ENCODE measurements at regions not wholly inside any gene's neighbourhood (a gene's known extent, or its start where the extent isn't known, plus 50 kb on each side); places are given as distances from the start of the nearest gene placed in this dataset.
"Not testable (repeated sequence)": the region's sequence is repeated elsewhere in the genome, so short reads cannot be mapped to it uniquely, and the experiment has no call there.

GRCh38 chr11:86879241-86879640 is 76.0 kb downstream of the FZD4 start:
- not testable (repeated sequence) for H3K36me3 ChIP-seq (ENCODE audit: control insufficient read depth in 2 of 2, insufficient read depth in 2 of 2, low read length in 1 of 2); H3K4me3 ChIP-seq (ENCODE audit: low read length in 2 of 2); H3K9me3 ChIP-seq (ENCODE audit: control insufficient read depth in 2 of 2, insufficient read depth in 1 of 2, low read length in 1 of 2); H3K27ac ChIP-seq (ENCODE audit: low read depth in 1 of 2, low read length in 1 of 2); H3K4me1 ChIP-seq (ENCODE audit: control insufficient read depth in 2 of 2, insufficient read depth in 2 of 2, low read length in 2 of 2); H3K27me3 ChIP-seq (ENCODE audit: control insufficient read depth in 2 of 2, insufficient read depth in 1 of 2, low read length in 1 of 2); DNase-seq (ENCODE audit: low read depth in 6 of 9, low spot score in 9 of 9)
- WGBS, result 98% methylated on average over 8 of the region's 26 CpGs

GRCh38 chr11:86885311-86885710 is 69.9 kb downstream of the FZD4 start:
- H3K4me1 ChIP-seq (ENCODE audit: control insufficient read depth in 2 of 2, insufficient read depth in 2 of 2, low read length in 2 of 2), result no peaks in the 10 kb centered on the region
- H3K36me3 ChIP-seq (ENCODE audit: control insufficient read depth in 2 of 2, insufficient read depth in 2 of 2, low read length in 1 of 2), result no peaks in the 10 kb centered on the region
- no peaks in the 10 kb centered on the region for H3K9me3 ChIP-seq (ENCODE audit: control insufficient read depth in 2 of 2, insufficient read depth in 1 of 2, low read length in 1 of 2)
- 97% methylated on average over 3 of the region's 3 CpGs for WGBS
- H3K27me3 ChIP-seq (ENCODE audit: control insufficient read depth in 2 of 2, insufficient read depth in 1 of 2, low read length in 1 of 2), result no peaks in the 10 kb centered on the region
- no peak overlapping the region for H3K27ac ChIP-seq (ENCODE audit: low read depth in 1 of 2, low read length in 1 of 2)
- H3K4me3 ChIP-seq (ENCODE audit: low read length in 2 of 2), result no peak overlapping the region
- DNase-seq (ENCODE audit: low read depth in 6 of 9, low spot score in 9 of 9), result no peak

- Histone ChIP-seq H3K4me3 (ENCODE audit: low read length in 2 of 2) (no peak overlapping the region), H3K4me1 (ENCODE audit: control insufficient read depth in 2 of 2, insufficient read depth in 2 of 2, low read length in 2 of 2) (no peaks in the 10 kb centered on the region), H3K36me3 (ENCODE audit: control insufficient read depth in 2 of 2, insufficient read depth in 2 of 2, low read length in 1 of 2) (no peaks in the 10 kb centered on the region), H3K9me3 (ENCODE audit: control insufficient read depth in 2 of 2, insufficient read depth in 1 of 2, low read length in 1 of 2) (no peaks in the 10 kb centered on the region), H3K27ac (ENCODE audit: low read depth in 1 of 2, low read length in 1 of 2) (no peak overlapping the region), H3K27me3 (ENCODE audit: control insufficient read depth in 2 of 2, insufficient read depth in 1 of 2, low read length in 1 of 2) (no peaks in the 10 kb centered on the region)
- DNase-seq (ENCODE audit: low read depth in 6 of 9, low spot score in 9 of 9), result no peak
- 93% methylated on average over 5 of the region's 5 CpGs for WGBS
Observed at GRCh38 chr11:86888164-86889000, 66.8 kb downstream of the FZD4 start.

GRCh38 chr11:86889001-86889341 is 66.2 kb downstream of the FZD4 start:
- DNase-seq (ENCODE audit: low read depth in 6 of 9, low spot score in 9 of 9), result no peak
- Histone ChIP-seq H3K4me1 (ENCODE audit: control insufficient read depth in 2 of 2, insufficient read depth in 2 of 2, low read length in 2 of 2) (no peaks in the 10 kb centered on the region), H3K9me3 (ENCODE audit: control insufficient read depth in 2 of 2, insufficient read depth in 1 of 2, low read length in 1 of 2) (no peaks in the 10 kb centered on the region), H3K27ac (ENCODE audit: low read depth in 1 of 2, low read length in 1 of 2) (no peak overlapping the region), H3K4me3 (ENCODE audit: low read length in 2 of 2) (no peak overlapping the region), H3K36me3 (ENCODE audit: control insufficient read depth in 2 of 2, insufficient read depth in 2 of 2, low read length in 1 of 2) (no peaks in the 10 kb centered on the region), H3K27me3 (ENCODE audit: control insufficient read depth in 2 of 2, insufficient read depth in 1 of 2, low read length in 1 of 2) (no peaks in the 10 kb centered on the region)
- 96% methylated on average over 1 of the region's 1 CpG for WGBS

GRCh38 chr11:86891036-86891435 is 64.2 kb downstream of the FZD4 start:
- H3K36me3 ChIP-seq (ENCODE audit: control insufficient read depth in 2 of 2, insufficient read depth in 2 of 2, low read length in 1 of 2), result no peaks in the 10 kb centered on the region
- 90% methylated on average over 2 of the region's 2 CpGs for WGBS
- DNase-seq (ENCODE audit: low read depth in 6 of 9, low spot score in 9 of 9), result no peak
- no peaks in the 10 kb centered on the region for H3K4me1 ChIP-seq (ENCODE audit: control insufficient read depth in 2 of 2, insufficient read depth in 2 of 2, low read length in 2 of 2)
- no peak overlapping the region for H3K4me3 ChIP-seq (ENCODE audit: low read length in 2 of 2)
- H3K9me3 ChIP-seq (ENCODE audit: control insufficient read depth in 2 of 2, insufficient read depth in 1 of 2, low read length in 1 of 2), result no peaks in the 10 kb centered on the region
- H3K27me3 ChIP-seq (ENCODE audit: control insufficient read depth in 2 of 2, insufficient read depth in 1 of 2, low read length in 1 of 2), result no peaks in the 10 kb centered on the region
- H3K27ac ChIP-seq (ENCODE audit: low read depth in 1 of 2, low read length in 1 of 2), result no peak overlapping the region

- H3K4me3 ChIP-seq (ENCODE audit: low read length in 2 of 2), result no peak overlapping the region
- no peak overlapping the region for H3K27ac ChIP-seq (ENCODE audit: low read depth in 1 of 2, low read length in 1 of 2)
- no peaks in the 10 kb centered on the region for H3K9me3 ChIP-seq (ENCODE audit: control insufficient read depth in 2 of 2, insufficient read depth in 1 of 2, low read length in 1 of 2)
- no peaks in the 10 kb centered on the region for H3K36me3 ChIP-seq (ENCODE audit: control insufficient read depth in 2 of 2, insufficient read depth in 2 of 2, low read length in 1 of 2)
- H3K4me1 ChIP-seq (ENCODE audit: control insufficient read depth in 2 of 2, insufficient read depth in 2 of 2, low read length in 2 of 2), result no peaks in the 10 kb centered on the region
- WGBS, result 97% methylated on average over 3 of the region's 3 CpGs
- no peaks in the 10 kb centered on the region for H3K27me3 ChIP-seq (ENCODE audit: control insufficient read depth in 2 of 2, insufficient read depth in 1 of 2, low read length in 1 of 2)
- DNase-seq (ENCODE audit: low read depth in 6 of 9, low spot score in 9 of 9), result no peak
Observed at GRCh38 chr11:86893235-86893634, 62.0 kb downstream of the FZD4 start.
